22Rv1 (cell line): ENCODE measurements at regions not wholly inside any gene's neighbourhood (a gene's known extent, or its start where the extent isn't known, plus 50 kb on each side); places are given as distances from the start of the nearest gene placed in this dataset.

Experiments used
- ZFX ChIP-seq: fragments of 450-650 bp; IDR thresholded peaks from 2 replicates; pipeline ENCODE4 v1.6.1; 2017; ENCODE audit warnings: antibody characterized with exemption, borderline replicate concordance
- TF ChIP-seq, protein P1 (sequence below): fragments of 450-650 bp; IDR thresholded peaks from 2 replicates; pipeline ENCODE4 v1.5.1; 2017; ENCODE audit warnings: mild to moderate bottlenecking

DNA sequence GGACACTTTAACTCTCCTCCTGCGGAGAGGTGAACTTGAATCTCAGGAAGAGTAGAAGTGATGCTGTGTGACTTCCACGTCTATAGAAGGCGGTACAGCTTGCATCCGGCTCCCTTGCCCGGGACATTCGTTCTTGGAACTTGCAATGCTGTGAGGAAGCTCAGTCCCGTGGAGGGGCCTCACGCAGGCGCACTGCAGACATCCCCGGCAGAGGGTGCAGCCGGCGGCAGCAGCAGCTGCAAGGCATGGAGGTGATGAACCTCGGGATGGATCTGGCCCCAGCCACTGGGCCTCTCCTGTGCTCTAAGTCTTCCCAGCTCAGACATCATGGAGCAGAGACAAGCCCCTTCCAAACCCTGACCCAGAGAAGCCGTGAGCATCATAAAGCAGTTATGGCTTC, 61.8 kb upstream of the SOD1 start:
- TF ChIP-seq, protein P1, sequence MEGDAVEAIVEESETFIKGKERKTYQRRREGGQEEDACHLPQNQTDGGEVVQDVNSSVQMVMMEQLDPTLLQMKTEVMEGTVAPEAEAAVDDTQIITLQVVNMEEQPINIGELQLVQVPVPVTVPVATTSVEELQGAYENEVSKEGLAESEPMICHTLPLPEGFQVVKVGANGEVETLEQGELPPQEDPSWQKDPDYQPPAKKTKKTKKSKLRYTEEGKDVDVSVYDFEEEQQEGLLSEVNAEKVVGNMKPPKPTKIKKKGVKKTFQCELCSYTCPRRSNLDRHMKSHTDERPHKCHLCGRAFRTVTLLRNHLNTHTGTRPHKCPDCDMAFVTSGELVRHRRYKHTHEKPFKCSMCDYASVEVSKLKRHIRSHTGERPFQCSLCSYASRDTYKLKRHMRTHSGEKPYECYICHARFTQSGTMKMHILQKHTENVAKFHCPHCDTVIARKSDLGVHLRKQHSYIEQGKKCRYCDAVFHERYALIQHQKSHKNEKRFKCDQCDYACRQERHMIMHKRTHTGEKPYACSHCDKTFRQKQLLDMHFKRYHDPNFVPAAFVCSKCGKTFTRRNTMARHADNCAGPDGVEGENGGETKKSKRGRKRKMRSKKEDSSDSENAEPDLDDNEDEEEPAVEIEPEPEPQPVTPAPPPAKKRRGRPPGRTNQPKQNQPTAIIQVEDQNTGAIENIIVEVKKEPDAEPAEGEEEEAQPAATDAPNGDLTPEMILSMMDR, result no peak
- no peak for TF ChIP-seq ZFX
